Liver (tissue), 8 donors: ENCODE measurements at regions not wholly inside any gene's neighbourhood (a gene's known extent, or its start where the extent isn't known, plus 50 kb on each side); places are given as distances from the start of the nearest gene placed in this dataset.

Experiments used
- DNase-seq: peaks from one replicate; pipeline ENCODE4 v3.0.0-alpha.2; 2017; ENCODE audit warnings: low spot score
- H3K27ac ChIP-seq, 2 donors: one replicate each; pipeline ENCODE4 v1.7.0; 2013; ENCODE audit warnings: inconsistent platforms in 2 of 2, low read length in 2 of 2, control low read depth in 1 of 2, low read depth in 1 of 2, mild to moderate bottlenecking in 1 of 2
- H3K27me3 ChIP-seq, 4 donors: one replicate each; pipeline versions ENCODE4 v1.6.1 to v1.7.0; 2013; ENCODE audit warnings: low read length in 3 of 4, inconsistent platforms in 1 of 4, mild to moderate bottlenecking in 1 of 4, moderate library complexity in 1 of 4; ENCODE audit not compliant: control insufficient read depth in 4 of 4, insufficient read depth in 4 of 4
- H3K36me3 ChIP-seq, 4 donors: one replicate each; pipeline versions ENCODE4 v1.6.1 to v1.7.0; 2013; ENCODE audit warnings: low read length in 3 of 4, mild to moderate bottlenecking in 3 of 4, low read depth in 1 of 4, moderate library complexity in 1 of 4; ENCODE audit not compliant: control insufficient read depth in 4 of 4, insufficient read depth in 3 of 4
- H3K4me1 ChIP-seq, 4 donors: one replicate each; pipeline versions ENCODE4 v1.6.1 to v1.7.0; 2013; ENCODE audit warnings: low read length in 3 of 4, mild to moderate bottlenecking in 3 of 4, moderate library complexity in 1 of 4; ENCODE audit not compliant: control insufficient read depth in 4 of 4, insufficient read depth in 4 of 4
- H3K4me3 ChIP-seq, 3 donors: one replicate each; pipeline versions ENCODE4 v1.6.1 to v1.7.0; 2013; ENCODE audit warnings: low read length in 3 of 3, control low read depth in 1 of 3, low read depth in 1 of 3, mild to moderate bottlenecking in 1 of 3
- H3K9ac ChIP-seq, 2 donors: one replicate each; pipeline ENCODE4 v1.7.0; 2013; ENCODE audit warnings: low read length in 2 of 2, mild to moderate bottlenecking in 2 of 2, moderate library complexity in 2 of 2, control low read depth in 1 of 2, low read depth in 1 of 2
- H3K9me3 ChIP-seq, 4 donors: one replicate each; pipeline versions ENCODE4 v1.6.1 to v1.7.0; 2013; ENCODE audit warnings: low read length in 3 of 4; ENCODE audit not compliant: control insufficient read depth in 4 of 4
- EGR1 ChIP-seq, 2 donors: IDR thresholded peaks; 2 replicates each; pipeline ENCODE4 v1.6.1; 2016 to 2018; ENCODE audit warnings: antibody characterized with exemption in 2 of 2, low read depth in 2 of 2
- FOXA1 ChIP-seq: IDR thresholded peaks from 2 replicates; pipeline ENCODE4 v1.6.1; 2016; ENCODE audit warnings: antibody characterized with exemption
- FOXA2 ChIP-seq: IDR thresholded peaks from 2 replicates; pipeline ENCODE4 v1.6.1; 2016; ENCODE audit warnings: antibody characterized with exemption
- GABPA ChIP-seq, 2 donors: IDR thresholded peaks in 1 of 2; conservative IDR thresholded peaks in 1 of 2; 2 replicates each; pipeline ENCODE4 v1.6.1; 2016; ENCODE audit warnings: antibody characterized with exemption in 2 of 2, mild to moderate bottlenecking in 1 of 2, moderate library complexity in 1 of 2
- HNF4A ChIP-seq, 2 donors: conservative IDR thresholded peaks; 2 replicates each; pipeline ENCODE4 v1.6.1; 2016; ENCODE audit warnings: antibody characterized with exemption in 2 of 2, mild to moderate bottlenecking in 2 of 2
- RAD21 ChIP-seq, 2 donors: IDR thresholded peaks; 2 replicates each; pipeline ENCODE4 v1.6.1; 2016; ENCODE audit warnings: antibody characterized with exemption in 2 of 2, mild to moderate bottlenecking in 2 of 2
- RXRA ChIP-seq, 2 donors: IDR thresholded peaks; 2 replicates each; pipeline ENCODE4 v1.6.1; 2017 to 2018; ENCODE audit warnings: antibody characterized with exemption in 2 of 2, mild to moderate bottlenecking in 1 of 2
- SP1 ChIP-seq: IDR thresholded peaks from 2 replicates; pipeline ENCODE4 v1.6.1; 2018; ENCODE audit warnings: antibody characterized with exemption, mild to moderate bottlenecking
- TAF1 ChIP-seq: conservative IDR thresholded peaks from 2 replicates; pipeline ENCODE4 v1.6.1; 2016; ENCODE audit warnings: antibody characterized with exemption, mild to moderate bottlenecking
- YY1 ChIP-seq: IDR thresholded peaks from 2 replicates; pipeline ENCODE4 v1.6.1; 2016; ENCODE audit warnings: antibody characterized with exemption, mild to moderate bottlenecking
- WGBS: extraction: QIAGEN DNeasy Blood & Tissue Kit; methylation state at CpG from one replicate; pipeline ENCODE4 v1.1.7; 2013; 5-methylcytosine and 5-hydroxymethylcytosine counted together
- TF ChIP-seq, protein P1 (sequence below): IDR thresholded peaks from 2 replicates; pipeline ENCODE4 v1.6.1; 2016; ENCODE audit warnings: antibody characterized with exemption
- TF ChIP-seq, protein P2 (sequence below): fragments of 150-350 bp; IDR thresholded peaks from 2 replicates; pipeline ENCODE4 v1.5.1; 2017; ENCODE audit warnings: improper control_type of control experiment, low read depth, low read length; ENCODE audit not compliant: missing input control
- TF ChIP-seq, protein P3 (sequence below): IDR thresholded peaks from 2 replicates; pipeline ENCODE4 v1.6.1; 2016; ENCODE audit warnings: antibody characterized with exemption
- TF ChIP-seq, protein P4 (sequence below): IDR thresholded peaks from 2 replicates; pipeline ENCODE4 v1.6.1; 2016; ENCODE audit warnings: antibody characterized with exemption
- TF ChIP-seq, protein P5 (sequence below): IDR thresholded peaks from 2 replicates; pipeline ENCODE4 v1.6.1; 2016; ENCODE audit warnings: antibody characterized with exemption, mild to moderate bottlenecking
- donor health status: healthy.
- donor health status: healthy.
- donor health status: healthy.
- donor health status: healthy.
- donor health status: healthy.

DNA sequence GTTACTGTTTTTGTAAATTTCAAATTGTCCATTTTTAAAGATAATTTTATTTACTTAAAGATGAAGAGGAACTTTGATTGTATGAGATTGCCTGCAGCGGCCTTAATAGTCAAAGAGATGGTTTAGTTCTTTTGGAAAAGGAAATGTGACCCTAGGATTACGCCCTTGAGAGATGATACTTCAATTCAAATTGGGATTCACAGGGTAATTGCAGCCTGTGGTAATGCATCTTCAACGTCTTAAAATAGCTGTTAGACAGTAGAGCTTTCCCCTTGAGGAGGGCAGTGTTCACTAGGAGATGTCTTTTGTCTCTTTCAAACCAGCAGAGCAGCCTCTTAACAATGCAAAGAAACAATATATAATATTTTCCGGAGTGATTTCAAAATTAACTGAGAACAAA lies 127.1 kb downstream of the TAF11L14 start:
- Histone ChIP-seq H3K4me1 (no peaks in the 10 kb centered on the region), H3K9ac (no peak overlapping the region), H3K36me3 (no peaks in the 10 kb centered on the region), H3K27me3 (no peaks in the 10 kb centered on the region), H3K4me3 (no peak overlapping the region), H3K9me3 (no peaks in the 10 kb centered on the region), H3K27ac (no peak overlapping the region)
- WGBS, result 60% methylated on average over 4 of the region's 4 CpGs
- no peak for DNase-seq
- TF ChIP-seq EGR1 (IDR thresholded peaks at IDR 0.05; ENCODE audit: low read depth in 2 of 2), result no peak
- TF ChIP-seq HNF4A (conservative IDR thresholded peaks at IDR 0.05), result no peak
- TF ChIP-seq, protein P1, sequence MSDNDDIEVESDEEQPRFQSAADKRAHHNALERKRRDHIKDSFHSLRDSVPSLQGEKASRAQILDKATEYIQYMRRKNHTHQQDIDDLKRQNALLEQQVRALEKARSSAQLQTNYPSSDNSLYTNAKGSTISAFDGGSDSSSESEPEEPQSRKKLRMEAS, result no peak
- no peak for TF ChIP-seq FOXA2
- TF ChIP-seq SP1, result no peak
- no peak for TF ChIP-seq RAD21 (IDR thresholded peaks at IDR 0.05)
- TF ChIP-seq GABPA (IDR thresholded peaks at IDR 0.05 in 1 of 2, conservative IDR thresholded peaks at IDR 0.05 in 1 of 2), result no peak
- no peak for TF ChIP-seq FOXA1
- TF ChIP-seq, protein P2, sequence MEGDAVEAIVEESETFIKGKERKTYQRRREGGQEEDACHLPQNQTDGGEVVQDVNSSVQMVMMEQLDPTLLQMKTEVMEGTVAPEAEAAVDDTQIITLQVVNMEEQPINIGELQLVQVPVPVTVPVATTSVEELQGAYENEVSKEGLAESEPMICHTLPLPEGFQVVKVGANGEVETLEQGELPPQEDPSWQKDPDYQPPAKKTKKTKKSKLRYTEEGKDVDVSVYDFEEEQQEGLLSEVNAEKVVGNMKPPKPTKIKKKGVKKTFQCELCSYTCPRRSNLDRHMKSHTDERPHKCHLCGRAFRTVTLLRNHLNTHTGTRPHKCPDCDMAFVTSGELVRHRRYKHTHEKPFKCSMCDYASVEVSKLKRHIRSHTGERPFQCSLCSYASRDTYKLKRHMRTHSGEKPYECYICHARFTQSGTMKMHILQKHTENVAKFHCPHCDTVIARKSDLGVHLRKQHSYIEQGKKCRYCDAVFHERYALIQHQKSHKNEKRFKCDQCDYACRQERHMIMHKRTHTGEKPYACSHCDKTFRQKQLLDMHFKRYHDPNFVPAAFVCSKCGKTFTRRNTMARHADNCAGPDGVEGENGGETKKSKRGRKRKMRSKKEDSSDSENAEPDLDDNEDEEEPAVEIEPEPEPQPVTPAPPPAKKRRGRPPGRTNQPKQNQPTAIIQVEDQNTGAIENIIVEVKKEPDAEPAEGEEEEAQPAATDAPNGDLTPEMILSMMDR, result no peak
- TF ChIP-seq YY1, result no peak

DNA sequence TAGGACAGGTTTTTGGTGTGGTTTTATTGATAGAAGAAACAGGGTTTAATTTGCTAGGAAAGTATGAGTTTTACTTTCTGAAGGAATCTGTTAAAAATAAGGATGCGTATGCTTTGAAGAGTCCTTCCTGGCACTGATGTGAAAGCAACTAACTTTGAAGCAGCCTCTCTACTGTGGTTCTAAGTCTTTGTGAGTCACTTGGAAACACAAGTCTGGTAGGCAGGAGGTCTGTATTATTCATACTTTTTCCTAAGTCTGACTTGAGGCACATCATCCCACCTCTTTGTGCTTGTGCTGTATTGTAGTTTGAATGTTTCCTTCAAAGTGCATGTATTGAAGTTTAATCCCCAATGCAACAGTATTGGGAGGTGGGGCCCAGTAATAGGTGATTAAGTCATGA lies 129.0 kb downstream of the TAF11L14 start:
- no peak for DNase-seq
- H3K36me3 ChIP-seq, result no peaks in the 10 kb centered on the region
- H3K27ac ChIP-seq, result no peak overlapping the region
- 94% methylated on average over 1 of the region's 1 CpG for WGBS
- no peak overlapping the region for H3K4me3 ChIP-seq
- H3K27me3 ChIP-seq, result no peaks in the 10 kb centered on the region
- H3K9me3 ChIP-seq, result no peaks in the 10 kb centered on the region
- no peak overlapping the region for H3K9ac ChIP-seq
- H3K4me1 ChIP-seq, result no peaks in the 10 kb centered on the region
- TF ChIP-seq, protein P3, sequence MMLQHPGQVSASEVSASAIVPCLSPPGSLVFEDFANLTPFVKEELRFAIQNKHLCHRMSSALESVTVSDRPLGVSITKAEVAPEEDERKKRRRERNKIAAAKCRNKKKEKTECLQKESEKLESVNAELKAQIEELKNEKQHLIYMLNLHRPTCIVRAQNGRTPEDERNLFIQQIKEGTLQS, result no peak
- TF ChIP-seq HNF4A (conservative IDR thresholded peaks at IDR 0.05) (no peak), FOXA1 (no peak), EGR1 (IDR thresholded peaks at IDR 0.05; ENCODE audit: low read depth in 2 of 2) (no peak), SP1 (no peak), FOXA2 (no peak), YY1 (no peak), TAF1 (no peak), RXRA (IDR thresholded peaks at IDR 0.05) (no peak), GABPA (IDR thresholded peaks at IDR 0.05 in 1 of 2, conservative IDR thresholded peaks at IDR 0.05 in 1 of 2) (no peak)
- TF ChIP-seq, protein P4, sequence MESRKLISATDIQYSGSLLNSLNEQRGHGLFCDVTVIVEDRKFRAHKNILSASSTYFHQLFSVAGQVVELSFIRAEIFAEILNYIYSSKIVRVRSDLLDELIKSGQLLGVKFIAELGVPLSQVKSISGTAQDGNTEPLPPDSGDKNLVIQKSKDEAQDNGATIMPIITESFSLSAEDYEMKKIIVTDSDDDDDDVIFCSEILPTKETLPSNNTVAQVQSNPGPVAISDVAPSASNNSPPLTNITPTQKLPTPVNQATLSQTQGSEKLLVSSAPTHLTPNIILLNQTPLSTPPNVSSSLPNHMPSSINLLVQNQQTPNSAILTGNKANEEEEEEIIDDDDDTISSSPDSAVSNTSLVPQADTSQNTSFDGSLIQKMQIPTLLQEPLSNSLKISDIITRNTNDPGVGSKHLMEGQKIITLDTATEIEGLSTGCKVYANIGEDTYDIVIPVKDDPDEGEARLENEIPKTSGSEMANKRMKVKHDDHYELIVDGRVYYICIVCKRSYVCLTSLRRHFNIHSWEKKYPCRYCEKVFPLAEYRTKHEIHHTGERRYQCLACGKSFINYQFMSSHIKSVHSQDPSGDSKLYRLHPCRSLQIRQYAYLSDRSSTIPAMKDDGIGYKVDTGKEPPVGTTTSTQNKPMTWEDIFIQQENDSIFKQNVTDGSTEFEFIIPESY, result no peak
- TF ChIP-seq, protein P5, sequence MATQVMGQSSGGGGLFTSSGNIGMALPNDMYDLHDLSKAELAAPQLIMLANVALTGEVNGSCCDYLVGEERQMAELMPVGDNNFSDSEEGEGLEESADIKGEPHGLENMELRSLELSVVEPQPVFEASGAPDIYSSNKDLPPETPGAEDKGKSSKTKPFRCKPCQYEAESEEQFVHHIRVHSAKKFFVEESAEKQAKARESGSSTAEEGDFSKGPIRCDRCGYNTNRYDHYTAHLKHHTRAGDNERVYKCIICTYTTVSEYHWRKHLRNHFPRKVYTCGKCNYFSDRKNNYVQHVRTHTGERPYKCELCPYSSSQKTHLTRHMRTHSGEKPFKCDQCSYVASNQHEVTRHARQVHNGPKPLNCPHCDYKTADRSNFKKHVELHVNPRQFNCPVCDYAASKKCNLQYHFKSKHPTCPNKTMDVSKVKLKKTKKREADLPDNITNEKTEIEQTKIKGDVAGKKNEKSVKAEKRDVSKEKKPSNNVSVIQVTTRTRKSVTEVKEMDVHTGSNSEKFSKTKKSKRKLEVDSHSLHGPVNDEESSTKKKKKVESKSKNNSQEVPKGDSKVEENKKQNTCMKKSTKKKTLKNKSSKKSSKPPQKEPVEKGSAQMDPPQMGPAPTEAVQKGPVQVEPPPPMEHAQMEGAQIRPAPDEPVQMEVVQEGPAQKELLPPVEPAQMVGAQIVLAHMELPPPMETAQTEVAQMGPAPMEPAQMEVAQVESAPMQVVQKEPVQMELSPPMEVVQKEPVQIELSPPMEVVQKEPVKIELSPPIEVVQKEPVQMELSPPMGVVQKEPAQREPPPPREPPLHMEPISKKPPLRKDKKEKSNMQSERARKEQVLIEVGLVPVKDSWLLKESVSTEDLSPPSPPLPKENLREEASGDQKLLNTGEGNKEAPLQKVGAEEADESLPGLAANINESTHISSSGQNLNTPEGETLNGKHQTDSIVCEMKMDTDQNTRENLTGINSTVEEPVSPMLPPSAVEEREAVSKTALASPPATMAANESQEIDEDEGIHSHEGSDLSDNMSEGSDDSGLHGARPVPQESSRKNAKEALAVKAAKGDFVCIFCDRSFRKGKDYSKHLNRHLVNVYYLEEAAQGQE, result no peak
- TF ChIP-seq, protein P2, result no peak
